ENCODE measurements at regions not wholly inside any gene's neighbourhood (a gene's known extent, or its start where the extent isn't known, plus 50 kb on each side); places are given as distances from the start of the nearest gene placed in this dataset.
A peak's percentile ranks its signal among the peaks of the same experiment; 100 is the strongest.

DNA sequence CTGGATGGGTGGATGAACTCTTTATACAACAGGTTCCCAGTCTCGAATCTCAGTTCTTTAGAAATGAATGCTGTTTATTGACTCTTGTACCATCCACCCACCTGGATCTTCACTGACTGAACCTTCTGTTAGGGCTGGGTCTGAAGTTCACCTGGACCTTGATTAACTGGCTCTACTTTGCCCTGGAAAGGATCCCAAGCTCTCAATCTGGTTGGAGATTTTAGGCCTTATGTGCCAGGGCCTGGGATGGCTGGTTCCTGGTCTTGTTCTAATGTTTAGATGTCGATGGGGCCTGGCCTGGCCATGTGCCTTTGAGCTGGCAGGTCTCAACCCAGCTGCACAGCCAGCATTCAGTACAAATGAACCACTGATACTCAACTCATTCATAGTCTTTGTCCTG is 76.5 kb upstream of the MED13L start:
- DNase-seq = no peak
- Mint-ChIP-seq H3K27me3 (no peaks in the 10 kb centered on the region), H3K27ac (no peak overlapping the region), H3K4me1 (peaks cover 9% of the 10 kb centered on the region), H3K4me3 (no peak overlapping the region), H3K9me3 (no peaks in the 10 kb centered on the region), H3K36me3 (ENCODE audit: low read depth) (no peaks in the 10 kb centered on the region)
- no peak for ATAC-seq

DNA sequence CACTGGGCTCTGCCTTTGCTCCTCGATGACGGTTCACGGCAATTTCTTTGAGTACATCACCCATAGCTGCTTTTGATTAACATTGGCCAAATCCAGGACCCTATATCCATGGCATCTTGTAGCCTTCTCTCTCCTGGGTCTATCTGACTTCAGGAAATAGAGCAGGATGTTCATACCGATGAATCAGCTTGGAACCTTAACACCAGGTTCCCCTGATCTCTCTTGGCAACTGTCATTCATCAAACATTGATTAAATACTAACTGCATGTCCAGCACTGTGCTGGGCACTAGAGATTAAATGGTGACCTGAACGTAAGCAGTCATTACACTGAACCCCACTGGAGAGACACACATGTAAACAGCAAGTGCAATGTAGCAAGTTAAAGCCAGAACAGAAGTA is 77.0 kb upstream of the MED13L start:
- no peaks in the 10 kb centered on the region for H3K9me3 Mint-ChIP-seq
- H3K27ac Mint-ChIP-seq = no peak overlapping the region
- H3K36me3 Mint-ChIP-seq (ENCODE audit: low read depth) = no peaks in the 10 kb centered on the region
- ATAC-seq (no peak), DNase-seq (no peak)
- H3K4me1 Mint-ChIP-seq = peaks cover 12% of the 10 kb centered on the region
- no peak overlapping the region for H3K4me3 Mint-ChIP-seq
- H3K27me3 Mint-ChIP-seq = no peaks in the 10 kb centered on the region

DNA sequence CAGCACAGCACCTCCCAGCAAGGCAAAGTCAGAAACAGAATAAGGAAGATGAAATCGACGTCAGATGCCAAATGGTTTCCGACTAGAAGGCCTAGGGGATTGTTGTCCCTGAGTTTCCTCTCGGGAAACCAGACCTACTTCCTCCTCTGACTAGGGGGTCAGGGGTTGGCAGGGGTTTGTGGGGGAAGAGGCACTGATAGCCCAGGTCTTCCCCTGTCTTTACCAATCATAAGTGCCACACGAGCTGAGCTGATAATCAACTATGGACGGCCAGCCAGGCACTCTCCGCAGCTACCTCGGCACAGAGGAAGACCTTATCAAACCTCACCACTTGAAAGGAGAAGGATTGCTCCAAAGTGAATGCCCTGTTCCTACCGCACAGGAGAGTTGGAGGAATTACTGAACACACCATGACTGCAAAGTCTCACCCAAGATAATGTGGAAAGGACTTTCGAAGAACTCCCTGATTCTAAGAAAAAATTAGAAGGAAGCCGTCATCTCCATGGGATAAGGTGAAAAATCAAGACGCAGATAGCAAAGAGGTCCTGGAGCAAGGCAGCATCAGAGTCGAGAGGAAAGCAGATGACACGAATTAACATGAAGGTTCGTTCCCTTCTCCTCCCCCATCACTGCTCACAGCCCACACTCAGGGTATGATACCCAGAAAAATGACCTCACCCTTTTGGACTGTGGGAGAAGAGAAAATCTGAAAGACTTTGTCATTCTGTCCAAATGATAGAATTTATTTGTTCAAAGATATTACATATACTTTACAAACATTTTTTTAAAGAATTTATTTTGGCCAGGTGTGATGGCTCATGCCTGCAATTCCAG is 77.7 kb upstream of the MED13L start:
- H3K9me3 Mint-ChIP-seq = no peaks in the 10 kb centered on the region
- H3K4me1 Mint-ChIP-seq = peaks cover 15% of the 10 kb centered on the region
- no peak for ATAC-seq
- H3K36me3 Mint-ChIP-seq (ENCODE audit: low read depth) = no peaks in the 10 kb centered on the region
- H3K27ac Mint-ChIP-seq = no peak overlapping the region
- H3K4me3 Mint-ChIP-seq = no peak overlapping the region
- H3K27me3 Mint-ChIP-seq = no peaks in the 10 kb centered on the region
- DNase-seq = no peak

DNA sequence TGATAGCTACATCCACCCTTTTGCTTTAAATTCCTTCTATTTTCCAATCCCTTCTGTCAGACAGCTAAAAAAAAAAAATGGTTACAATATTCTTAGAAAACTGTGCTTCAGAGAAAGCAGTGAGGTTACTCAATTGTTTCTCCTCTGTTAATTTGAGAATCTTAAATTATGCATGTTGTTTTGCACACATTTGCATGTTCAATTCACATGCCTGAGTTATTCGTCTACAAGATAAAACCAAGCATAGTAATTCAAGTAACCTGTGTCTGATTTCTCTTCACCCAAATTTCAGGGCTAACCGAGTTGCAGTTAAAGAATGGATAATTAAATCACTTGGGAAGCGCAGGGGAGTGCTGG is 81.0 kb upstream of the MED13L start:
- H3K9me3 Mint-ChIP-seq = no peaks in the 10 kb centered on the region
- DNase-seq (no peak), ATAC-seq (no peak)
- no peaks in the 10 kb centered on the region for H3K36me3 Mint-ChIP-seq (ENCODE audit: low read depth)
- H3K27ac Mint-ChIP-seq = peak overlapping the region; percentile 86
- no peaks in the 10 kb centered on the region for H3K27me3 Mint-ChIP-seq
- H3K4me1 Mint-ChIP-seq = peaks cover 28% of the 10 kb centered on the region
- peak overlapping the region; percentile 72 for H3K4me3 Mint-ChIP-seq

DNA sequence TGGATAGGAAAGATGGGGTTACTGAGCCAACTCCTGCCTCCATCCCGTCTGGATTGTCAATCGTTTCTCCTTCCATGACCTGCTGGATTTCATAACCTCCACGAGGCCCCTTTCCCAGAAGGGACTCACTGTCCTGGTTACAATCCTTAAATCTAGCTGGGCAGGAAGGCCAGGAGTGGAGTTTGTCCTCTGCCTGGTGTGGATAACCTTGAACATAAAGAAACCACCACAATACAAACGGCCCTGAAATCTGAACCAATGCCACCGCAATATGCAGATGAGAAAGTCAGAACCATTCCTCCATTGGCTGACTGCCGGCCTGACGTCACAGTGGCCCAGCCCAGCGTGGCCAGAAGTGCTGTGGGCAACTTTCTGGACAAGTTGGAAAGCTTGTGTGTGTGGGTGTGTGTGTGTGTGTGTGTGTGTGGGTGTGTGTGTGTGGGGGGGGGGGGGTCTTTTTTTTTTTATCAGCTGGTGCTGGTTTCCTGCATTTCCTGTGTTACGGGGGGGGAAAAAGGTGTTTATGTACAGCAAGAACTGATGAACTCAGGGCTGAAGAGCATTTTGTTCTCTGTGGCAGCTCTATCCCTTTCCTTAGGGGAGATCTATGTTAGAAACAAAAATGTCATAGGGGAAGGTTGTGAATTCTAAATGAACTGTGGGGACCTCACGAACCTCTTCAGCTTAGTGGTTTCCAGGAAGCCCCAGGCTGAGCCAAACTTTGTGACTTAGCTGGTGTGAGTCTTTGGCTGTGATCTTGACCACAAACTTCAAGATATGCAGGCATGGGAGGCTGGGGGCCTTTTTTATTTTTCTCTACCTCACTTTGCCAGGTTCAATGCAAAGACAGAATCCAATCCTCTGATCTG is 81.6 kb upstream of the MED13L start:
- DNase-seq = peak; percentile 74

DNA sequence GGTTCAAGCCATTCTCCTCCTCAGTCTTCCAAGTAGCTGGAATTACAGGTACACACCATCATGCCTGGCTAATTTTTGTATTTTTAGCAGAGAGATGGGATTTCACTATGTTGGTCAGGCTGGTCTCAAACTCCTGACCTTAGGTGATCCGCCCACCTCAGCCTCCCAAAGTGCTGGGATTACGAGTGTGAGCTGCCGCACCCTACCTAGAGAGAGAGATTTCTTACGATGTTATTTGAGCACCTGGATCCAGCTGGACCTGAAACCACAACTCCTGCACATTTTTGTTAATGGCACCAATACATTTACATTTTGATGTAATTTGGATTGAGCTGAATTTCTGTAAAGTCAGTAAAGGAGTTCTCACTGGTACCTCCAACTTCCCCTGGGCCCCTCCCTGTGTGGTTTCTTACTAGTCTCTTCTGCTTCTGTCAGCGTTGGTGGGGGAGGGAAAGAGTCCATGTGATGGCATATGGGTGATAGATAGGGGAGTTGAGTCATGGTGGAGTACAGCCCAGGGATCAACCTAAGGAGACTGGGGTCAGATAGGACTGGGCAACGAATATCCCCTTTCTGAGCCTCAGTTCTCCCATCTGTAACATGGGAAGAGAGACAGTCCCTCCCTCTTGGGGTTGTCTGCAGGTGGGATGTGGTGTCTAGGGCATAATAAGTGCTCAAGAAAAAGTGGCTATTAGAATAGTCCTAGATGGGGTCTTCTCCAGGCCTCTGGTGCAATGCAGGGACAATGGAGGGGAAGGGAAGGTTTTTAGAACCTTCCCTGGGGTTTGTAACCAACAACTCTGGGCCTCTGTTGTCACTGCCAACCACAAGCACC is 83.3 kb upstream of the MED13L start:
- Mint-ChIP-seq H3K27me3 (no peaks in the 10 kb centered on the region), H3K27ac (peak overlapping the region; percentile 74), H3K9me3 (no peaks in the 10 kb centered on the region), H3K4me1 (peaks cover 28% of the 10 kb centered on the region), H3K36me3 (ENCODE audit: low read depth) (no peaks in the 10 kb centered on the region), H3K4me3 (peak overlapping the region; percentile 52)
- DNase-seq (peak; percentile 42), ATAC-seq (peak; percentile 50)

More for the DNA sequence above, 81.6 kb upstream of the MED13L start:
- peak; percentile 72 for ATAC-seq
- Mint-ChIP-seq H3K9me3 (no peaks in the 10 kb centered on the region), H3K27me3 (no peaks in the 10 kb centered on the region), H3K36me3 (ENCODE audit: low read depth) (no peaks in the 10 kb centered on the region), H3K4me1 (peaks cover 28% of the 10 kb centered on the region), H3K4me3 (peak overlapping the region; percentile 72), H3K27ac (peak overlapping the region; percentile 86)

DNA sequence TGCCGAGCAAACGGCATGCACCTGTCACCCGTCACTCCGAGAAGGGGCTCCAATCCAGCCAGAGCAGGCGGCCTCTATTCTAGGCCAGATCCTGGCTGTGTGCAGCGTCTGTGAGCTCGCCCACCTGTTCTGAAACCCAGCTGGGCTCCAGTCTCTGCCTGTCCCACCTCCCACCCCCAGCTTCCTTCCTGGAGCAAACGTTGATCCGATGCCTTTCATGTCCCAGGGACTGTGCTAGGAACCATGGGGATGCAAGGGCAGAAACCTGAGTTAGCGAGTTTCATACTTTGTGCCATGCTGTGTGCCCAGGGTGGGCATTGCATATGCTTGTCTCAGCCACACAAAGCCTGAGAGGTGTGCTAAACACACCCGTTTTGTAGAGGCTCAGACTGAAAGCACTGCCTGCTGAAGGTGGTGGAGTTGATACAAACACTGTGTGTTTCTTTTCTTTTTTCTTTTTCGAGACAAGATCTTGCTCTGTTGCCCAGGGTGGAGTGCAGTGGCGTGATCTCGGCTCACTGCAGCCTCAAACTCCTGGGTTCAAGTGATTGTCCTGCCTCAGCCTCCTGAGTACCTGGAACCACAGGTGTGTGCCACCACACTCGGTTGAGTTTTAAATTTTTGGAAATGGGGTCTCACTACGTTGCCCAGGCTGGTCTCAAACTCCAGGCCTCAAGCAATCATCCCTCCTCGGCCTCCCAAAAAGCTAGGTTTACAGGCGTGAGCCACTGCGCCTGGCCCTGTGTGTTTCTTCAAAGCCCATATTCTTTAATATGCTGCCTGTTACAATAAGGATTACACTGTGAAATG is 84.1 kb upstream of the MED13L start:
- no peaks in the 10 kb centered on the region for H3K9me3 Mint-ChIP-seq
- ATAC-seq (no peak), DNase-seq (no peak)
- H3K27me3 Mint-ChIP-seq = no peaks in the 10 kb centered on the region
- peaks cover 28% of the 10 kb centered on the region for H3K4me1 Mint-ChIP-seq
- H3K27ac Mint-ChIP-seq = no peak overlapping the region
- H3K4me3 Mint-ChIP-seq = no peak overlapping the region
- H3K36me3 Mint-ChIP-seq (ENCODE audit: low read depth) = no peaks in the 10 kb centered on the region

DNA sequence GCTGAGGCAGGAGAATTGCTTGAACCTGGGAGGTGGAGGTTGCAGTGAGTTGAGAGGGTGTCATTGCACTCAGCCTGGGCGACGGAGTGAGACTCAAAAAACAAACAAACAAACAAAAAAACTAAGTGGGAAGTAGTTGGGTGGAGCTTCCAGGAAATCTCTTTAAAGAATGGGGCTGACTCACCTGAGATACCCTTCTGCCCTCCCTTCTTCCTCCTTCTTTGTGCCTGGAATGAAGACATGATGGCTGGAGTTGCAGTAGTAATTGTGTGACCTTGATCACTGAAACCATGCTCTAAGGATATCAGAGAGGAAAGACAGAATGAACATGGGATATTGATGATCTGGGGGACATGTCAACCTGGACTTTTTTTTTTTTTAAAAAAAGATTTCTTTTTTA is 87.6 kb upstream of the MED13L start:
- Mint-ChIP-seq H3K27ac (no peak overlapping the region), H3K27me3 (no peaks in the 10 kb centered on the region), H3K9me3 (no peaks in the 10 kb centered on the region), H3K4me1 (peaks cover 13% of the 10 kb centered on the region), H3K4me3 (no peak overlapping the region), H3K36me3 (ENCODE audit: low read depth) (no peaks in the 10 kb centered on the region)
- DNase-seq (no peak), ATAC-seq (no peak)

DNA sequence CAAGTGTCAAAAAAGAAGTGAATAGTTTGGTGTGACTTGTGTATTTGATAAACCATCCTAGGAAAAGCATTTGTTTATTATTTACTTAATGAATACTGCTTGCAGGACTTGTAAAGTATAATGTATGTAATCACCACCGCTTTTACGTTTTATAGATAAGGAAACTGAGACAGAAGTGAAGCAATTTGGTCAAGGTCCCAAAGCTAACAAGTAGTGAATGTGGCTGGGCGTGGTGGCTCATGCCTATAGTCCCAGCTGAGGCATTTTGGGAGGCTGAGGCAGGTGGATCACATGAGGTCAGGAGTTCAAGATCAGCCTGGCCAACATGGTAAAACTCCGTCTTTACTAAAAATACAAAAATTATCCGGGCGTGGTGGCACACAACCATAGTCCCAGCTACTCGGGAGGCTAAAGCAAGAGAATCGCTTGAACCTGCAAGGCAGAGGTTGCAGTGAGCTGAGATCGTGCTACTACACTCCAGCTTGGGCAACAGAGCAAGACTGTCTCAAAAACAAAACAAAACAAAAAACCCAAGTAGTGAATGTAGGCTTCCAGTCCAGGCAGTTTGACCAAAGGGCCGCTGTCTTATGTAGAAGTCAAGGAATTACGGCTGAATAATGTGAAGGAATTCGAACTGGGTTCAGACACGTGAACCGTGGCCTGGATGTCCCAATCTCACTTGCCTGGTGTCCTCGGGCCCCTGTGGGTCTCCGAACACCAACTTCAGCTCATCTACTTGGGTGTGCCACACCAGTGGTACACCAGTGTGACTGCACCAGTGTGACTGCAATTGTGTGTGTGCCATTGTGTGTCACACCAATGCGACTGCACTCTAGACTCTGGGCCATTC is 88.3 kb upstream of the MED13L start:
- Mint-ChIP-seq H3K4me3 (no peak overlapping the region), H3K27ac (no peak overlapping the region), H3K36me3 (ENCODE audit: low read depth) (no peaks in the 10 kb centered on the region), H3K27me3 (no peaks in the 10 kb centered on the region), H3K9me3 (no peaks in the 10 kb centered on the region), H3K4me1 (peaks cover 7% of the 10 kb centered on the region)
- no peak for ATAC-seq
- DNase-seq = no peak

DNA sequence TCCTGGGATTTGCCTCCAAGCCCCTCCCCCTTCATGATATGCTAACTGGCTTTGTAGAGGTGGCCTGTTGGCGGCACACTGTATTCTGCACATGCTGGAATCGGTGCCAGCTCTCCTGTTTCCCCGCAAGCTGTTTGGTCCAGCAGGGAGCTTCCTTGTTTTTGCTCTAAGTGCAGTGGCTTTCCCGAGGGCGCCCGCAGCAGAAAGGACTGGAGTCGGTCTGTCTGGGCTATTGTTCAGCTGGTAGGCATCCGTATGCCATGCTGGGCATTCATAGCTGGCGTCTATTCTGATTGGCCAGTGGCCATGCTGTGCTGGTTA is 88.9 kb upstream of the MED13L start:
- Mint-ChIP-seq H3K4me3 (no peak overlapping the region), H3K9me3 (no peaks in the 10 kb centered on the region), H3K27me3 (no peaks in the 10 kb centered on the region), H3K36me3 (ENCODE audit: low read depth) (no peaks in the 10 kb centered on the region), H3K4me1 (peaks cover 3% of the 10 kb centered on the region), H3K27ac (no peak overlapping the region)
- ATAC-seq (no peak), DNase-seq (no peak)

DNA sequence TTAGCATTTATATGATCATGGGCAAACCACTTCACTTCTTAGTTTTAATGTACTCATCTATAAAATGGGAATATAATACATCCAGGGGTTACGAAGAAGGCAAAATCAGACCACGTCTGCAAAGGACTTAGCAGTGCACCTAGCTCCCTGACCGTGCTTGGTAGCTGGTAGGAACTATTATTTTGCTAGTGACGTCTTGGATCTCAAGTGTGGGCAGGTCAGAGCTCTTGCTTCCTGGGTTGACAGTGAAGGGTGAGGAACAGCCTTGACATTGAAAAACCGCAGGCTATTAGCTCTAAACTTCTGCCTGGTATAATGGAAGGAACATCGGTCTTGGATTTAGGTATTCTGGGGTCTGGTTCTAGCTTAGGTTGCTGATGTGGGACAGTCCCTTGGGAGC is 89.3 kb upstream of the MED13L start:
- DNase-seq = no peak
- no peaks in the 10 kb centered on the region for H3K9me3 Mint-ChIP-seq
- no peak for ATAC-seq
- no peak overlapping the region for H3K4me3 Mint-ChIP-seq
- no peaks in the 10 kb centered on the region for H3K36me3 Mint-ChIP-seq (ENCODE audit: low read depth)
- H3K4me1 Mint-ChIP-seq = no peaks in the 10 kb centered on the region
- no peak overlapping the region for H3K27ac Mint-ChIP-seq
- no peaks in the 10 kb centered on the region for H3K27me3 Mint-ChIP-seq

DNA sequence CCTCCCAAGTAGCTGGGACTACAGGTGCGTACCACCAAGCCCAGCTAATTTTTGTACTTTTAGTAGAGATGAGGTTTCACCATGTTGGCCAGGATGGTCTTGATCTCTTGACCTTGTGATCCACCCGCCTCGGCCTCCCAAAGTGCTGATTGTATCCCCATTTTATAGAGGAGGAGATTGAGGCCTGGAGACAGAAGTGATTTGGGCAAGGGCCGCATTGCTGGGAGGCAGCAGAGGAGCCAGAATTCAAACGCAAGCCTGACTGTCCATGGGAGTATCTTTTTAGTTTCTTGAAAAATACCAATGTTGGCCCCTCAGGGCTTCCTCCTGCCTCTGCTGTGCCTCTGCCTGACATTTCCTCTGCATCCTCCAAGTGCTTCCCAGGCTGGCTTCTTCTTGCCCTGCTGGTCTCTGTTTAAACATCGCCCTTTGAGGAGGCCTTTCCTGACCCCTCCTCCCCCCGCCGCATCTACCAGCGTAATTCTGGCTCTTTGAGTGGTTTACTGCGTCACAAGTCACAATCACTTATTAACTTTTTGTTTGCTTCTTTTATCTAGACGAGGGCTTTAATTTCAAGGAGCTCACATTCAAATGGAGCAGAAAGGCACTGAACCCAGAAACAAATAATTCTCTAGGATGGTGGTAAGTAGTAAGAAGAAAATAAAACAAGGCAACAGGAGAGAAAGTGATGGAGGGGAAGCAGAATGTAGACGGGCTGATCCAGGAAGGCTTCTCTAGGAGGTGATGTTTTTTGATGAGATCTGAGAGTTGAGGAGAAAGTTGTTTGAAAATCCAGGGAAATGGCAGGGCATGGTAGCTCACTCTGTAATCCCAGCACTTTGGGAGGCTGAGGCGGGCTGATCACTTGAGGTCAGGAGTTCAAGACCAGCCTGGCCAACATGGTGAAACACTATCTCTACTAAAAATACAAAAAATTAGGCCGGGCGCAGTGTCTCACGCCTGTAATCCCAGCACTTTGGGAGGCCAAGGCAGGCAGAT is 91.0 kb upstream of the MED13L start:
- Mint-ChIP-seq H3K27ac (no peak overlapping the region), H3K9me3 (no peaks in the 10 kb centered on the region), H3K36me3 (ENCODE audit: low read depth) (no peaks in the 10 kb centered on the region), H3K27me3 (no peaks in the 10 kb centered on the region), H3K4me1 (peaks cover 3% of the 10 kb centered on the region), H3K4me3 (no peak overlapping the region)
- no peak for DNase-seq
- ATAC-seq = no peak

Measured in activated naive CD8-positive, alpha-beta T cell treated with anti-CD3 and anti-CD28 coated beads, Interleukin-2, amount 50 U/mL, for 24 hours (primary cell).